ENCODE measurements at regions not wholly inside any gene's neighbourhood (a gene's known extent, or its start where the extent isn't known, plus 50 kb on each side); places are given as distances from the start of the nearest gene placed in this dataset.

DNA sequence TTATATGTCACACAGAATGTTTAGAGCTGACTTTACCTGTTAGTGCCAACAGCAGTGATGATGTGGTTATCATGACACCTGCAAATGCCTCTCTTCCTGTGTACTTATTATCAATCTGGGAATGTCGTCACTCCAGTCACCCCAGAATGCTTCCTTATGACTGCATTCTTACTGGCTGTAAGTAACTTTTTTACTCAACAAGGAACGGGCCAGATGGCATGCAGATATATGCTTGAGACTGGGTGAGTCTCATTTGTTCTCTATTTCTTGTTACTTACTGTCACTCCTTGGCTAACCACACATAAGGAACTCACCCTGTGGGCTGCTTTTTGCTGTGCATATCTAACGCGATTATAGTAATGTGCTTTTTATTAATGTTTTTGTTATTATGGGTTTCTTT, 385.5 kb upstream of the MEF2C start:
- TF ChIP-seq POLR2A (IDR thresholded peaks at IDR 0.05) (no peak), POLR2AphosphoS5 (IDR thresholded peaks at IDR 0.05) (no peak)
- TF ChIP-seq, protein P1, sequence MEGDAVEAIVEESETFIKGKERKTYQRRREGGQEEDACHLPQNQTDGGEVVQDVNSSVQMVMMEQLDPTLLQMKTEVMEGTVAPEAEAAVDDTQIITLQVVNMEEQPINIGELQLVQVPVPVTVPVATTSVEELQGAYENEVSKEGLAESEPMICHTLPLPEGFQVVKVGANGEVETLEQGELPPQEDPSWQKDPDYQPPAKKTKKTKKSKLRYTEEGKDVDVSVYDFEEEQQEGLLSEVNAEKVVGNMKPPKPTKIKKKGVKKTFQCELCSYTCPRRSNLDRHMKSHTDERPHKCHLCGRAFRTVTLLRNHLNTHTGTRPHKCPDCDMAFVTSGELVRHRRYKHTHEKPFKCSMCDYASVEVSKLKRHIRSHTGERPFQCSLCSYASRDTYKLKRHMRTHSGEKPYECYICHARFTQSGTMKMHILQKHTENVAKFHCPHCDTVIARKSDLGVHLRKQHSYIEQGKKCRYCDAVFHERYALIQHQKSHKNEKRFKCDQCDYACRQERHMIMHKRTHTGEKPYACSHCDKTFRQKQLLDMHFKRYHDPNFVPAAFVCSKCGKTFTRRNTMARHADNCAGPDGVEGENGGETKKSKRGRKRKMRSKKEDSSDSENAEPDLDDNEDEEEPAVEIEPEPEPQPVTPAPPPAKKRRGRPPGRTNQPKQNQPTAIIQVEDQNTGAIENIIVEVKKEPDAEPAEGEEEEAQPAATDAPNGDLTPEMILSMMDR (IDR thresholded peaks at IDR 0.05), result no peak

Data from stomach (tissue), 4 donors.